HepG2 (cell line): ENCODE measurements at regions not wholly inside any gene's neighbourhood (a gene's known extent, or its start where the extent isn't known, plus 50 kb on each side); places are given as distances from the start of the nearest gene placed in this dataset.

ENCODE experiments used
- CHD2 ChIP-seq: IDR thresholded peaks from 2 replicates; pipeline ENCODE4 v1.6.1; 2011; ENCODE audit warnings: low read depth, low read length, improper control_type of control experiment
- CTCF ChIP-seq: sonication (generic); formaldehyde crosslinking; IDR thresholded peaks from 2 replicates; pipeline ENCODE4 v1.5.0; 2020; ENCODE audit warnings: mild to moderate bottlenecking, missing genetic modification reagents, moderate library complexity
- PCBP2 ChIP-seq: fragments of 200-400 bp; formaldehyde crosslinking; optimal IDR thresholded peaks from 2 replicates; pipeline ENCODE3; 2018; ENCODE audit warnings: low read length, low read depth; ENCODE audit not compliant: poor library complexity, severe bottlenecking
- POLR2A ChIP-seq, 2 experiments: IDR thresholded peaks; 2 replicates each; pipeline ENCODE4 v1.6.1; 2011; ENCODE audit warnings: low read depth in 2 of 2, low read length in 2 of 2, mild to moderate bottlenecking in 1 of 2, moderate library complexity in 1 of 2; ENCODE audit not compliant: insufficient read depth in 1 of 2
- POLR2G ChIP-seq: fragments of 200-400 bp; formaldehyde crosslinking; IDR thresholded peaks from 2 replicates; pipeline ENCODE4 v1.6.1; 2018; ENCODE audit warnings: mild to moderate bottlenecking, low read depth, low read length, moderate library complexity
- ZBTB20 ChIP-seq: sonication (generic); formaldehyde crosslinking; IDR thresholded peaks from 2 replicates; pipeline ENCODE4 v1.8.1; 2023; ENCODE audit warnings: missing genetic modification reagents, low read depth, mild to moderate bottlenecking, borderline replicate concordance
- ZNF20 ChIP-seq: sonication (generic); formaldehyde crosslinking; IDR thresholded peaks from 2 replicates; pipeline ENCODE4 v1.4.0; 2020; ENCODE audit warnings: mild to moderate bottlenecking, moderate library complexity, missing genetic modification reagents
- ZNF512 ChIP-seq: sonication (generic); formaldehyde crosslinking; IDR thresholded peaks from 2 replicates; pipeline ENCODE4 v1.4.0; 2020; ENCODE audit warnings: mild to moderate bottlenecking, missing genetic modification reagents
- TF ChIP-seq, protein P1 (sequence below): sonication (generic); formaldehyde crosslinking; IDR thresholded peaks from 2 replicates; pipeline ENCODE4 v1.5.1; 2020; ENCODE audit warnings: mild to moderate bottlenecking, missing genetic modification reagents, borderline replicate concordance
- TF ChIP-seq, protein P2 (sequence below): sonication (generic); formaldehyde crosslinking; IDR thresholded peaks from 2 replicates; pipeline ENCODE4 v1.9.0; 2021; ENCODE audit warnings: missing genetic modification reagents, borderline replicate concordance

DNA sequence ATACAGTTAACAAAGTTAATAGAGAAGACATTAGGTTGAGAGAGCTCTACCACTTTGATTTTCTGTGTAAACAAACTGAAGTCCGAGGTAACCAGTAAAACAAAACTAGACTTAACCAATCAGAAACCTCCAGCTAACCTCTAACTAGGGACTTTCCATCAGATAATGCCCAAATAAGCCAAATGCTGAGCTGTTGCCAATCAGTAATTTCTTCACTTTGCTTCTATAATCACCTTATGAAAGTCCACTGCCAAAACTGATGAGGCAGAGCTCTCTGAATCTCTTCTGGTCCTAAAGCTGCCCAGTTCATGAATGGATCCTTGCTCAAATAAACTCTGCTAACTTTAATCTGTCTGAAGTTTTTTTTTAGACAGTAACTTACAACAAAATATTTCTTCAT, 448.0 kb upstream of the NECTIN3 start:
- TF ChIP-seq PCBP2 (no peak), POLR2G (no peak), ZNF512 (no peak), ZBTB20 (CRISPR knock-in tag) (no peak), CHD2 (no peak), POLR2A (IDR thresholded peaks at IDR 0.05; ENCODE audit: insufficient read depth in 1 of 2, low read depth in 2 of 2, low read length in 2 of 2) (no peak), CTCF (CRISPR knock-in tag) (no peak), ZNF20 (no peak)
- TF ChIP-seq, protein P1, sequence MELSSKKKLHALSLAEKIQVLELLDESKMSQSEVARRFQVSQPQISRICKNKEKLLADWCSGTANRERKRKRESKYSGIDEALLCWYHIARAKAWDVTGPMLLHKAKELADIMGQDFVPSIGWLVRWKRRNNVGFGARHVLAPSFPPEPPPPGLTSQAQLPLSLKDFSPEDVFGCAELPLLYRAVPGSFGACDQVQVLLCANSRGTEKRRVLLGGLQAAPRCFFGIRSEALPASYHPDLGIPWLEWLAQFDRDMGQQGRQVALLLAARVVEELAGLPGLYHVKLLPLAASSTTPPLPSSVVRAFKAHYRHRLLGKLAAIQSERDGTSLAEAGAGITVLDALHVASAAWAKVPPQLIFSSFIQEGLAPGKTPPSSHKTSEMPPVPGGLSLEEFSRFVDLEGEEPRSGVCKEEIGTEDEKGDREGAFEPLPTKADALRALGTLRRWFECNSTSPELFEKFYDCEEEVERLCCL (CRISPR knock-in tag), result no peak
- TF ChIP-seq, protein P2, sequence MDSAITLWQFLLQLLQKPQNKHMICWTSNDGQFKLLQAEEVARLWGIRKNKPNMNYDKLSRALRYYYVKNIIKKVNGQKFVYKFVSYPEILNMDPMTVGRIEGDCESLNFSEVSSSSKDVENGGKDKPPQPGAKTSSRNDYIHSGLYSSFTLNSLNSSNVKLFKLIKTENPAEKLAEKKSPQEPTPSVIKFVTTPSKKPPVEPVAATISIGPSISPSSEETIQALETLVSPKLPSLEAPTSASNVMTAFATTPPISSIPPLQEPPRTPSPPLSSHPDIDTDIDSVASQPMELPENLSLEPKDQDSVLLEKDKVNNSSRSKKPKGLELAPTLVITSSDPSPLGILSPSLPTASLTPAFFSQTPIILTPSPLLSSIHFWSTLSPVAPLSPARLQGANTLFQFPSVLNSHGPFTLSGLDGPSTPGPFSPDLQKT, result no peak
